Activated CD8-positive, alpha-beta memory T cell treated with anti-CD3 and anti-CD28 coated beads, Interleukin-2, amount 10 ng/mL, durations not matched to agents 7 days and 5 days (primary cell): ENCODE measurements at regions not wholly inside any gene's neighbourhood (a gene's known extent, or its start where the extent isn't known, plus 50 kb on each side); places are given as distances from the start of the nearest gene placed in this dataset.
"Not testable (repeated sequence)": the region's sequence is repeated elsewhere in the genome, so short reads cannot be mapped to it uniquely, and the experiment has no call there.

Experiments used
- ATAC-seq: fragments of 150-1000 bp; cut with Tn5 transposase; one replicate; pipeline ENCODE4 v1.10.0; 2021; ENCODE audit warnings: moderate library complexity
- CTCF ChIA-PET: fragments of 350-600 bp; sonication (Branson Sonifier 250); formaldehyde crosslinking; loops from one replicate; lab custom pipeline; 2021; ENCODE audit warnings: antibody characterized with exemption; lab: Charles Lee
- DNase-seq: peaks from one replicate; pipeline ENCODE4 v3.0.0-alpha.2; 2020
- H3K27ac Mint-ChIP-seq: one replicate; pipeline ENCODE4 v1.8.0; 2021; ENCODE audit warnings: mild to moderate bottlenecking, mixed read lengths
- H3K27me3 Mint-ChIP-seq: one replicate; pipeline ENCODE4 v1.8.0; 2021; ENCODE audit warnings: mixed read lengths
- H3K36me3 Mint-ChIP-seq: one replicate; pipeline ENCODE4 v1.8.0; 2021; ENCODE audit warnings: mild to moderate bottlenecking, mixed read lengths
- H3K4me1 Mint-ChIP-seq: one replicate; pipeline ENCODE4 v1.8.0; 2021; ENCODE audit warnings: mixed read lengths
- H3K4me3 Mint-ChIP-seq: one replicate; pipeline ENCODE4 v1.8.0; 2021; ENCODE audit warnings: mild to moderate bottlenecking, moderate library complexity, mixed read lengths
- H3K9me3 Mint-ChIP-seq: one replicate; pipeline ENCODE4 v1.8.0; 2022; ENCODE audit warnings: low read depth, mixed read lengths

DNA sequence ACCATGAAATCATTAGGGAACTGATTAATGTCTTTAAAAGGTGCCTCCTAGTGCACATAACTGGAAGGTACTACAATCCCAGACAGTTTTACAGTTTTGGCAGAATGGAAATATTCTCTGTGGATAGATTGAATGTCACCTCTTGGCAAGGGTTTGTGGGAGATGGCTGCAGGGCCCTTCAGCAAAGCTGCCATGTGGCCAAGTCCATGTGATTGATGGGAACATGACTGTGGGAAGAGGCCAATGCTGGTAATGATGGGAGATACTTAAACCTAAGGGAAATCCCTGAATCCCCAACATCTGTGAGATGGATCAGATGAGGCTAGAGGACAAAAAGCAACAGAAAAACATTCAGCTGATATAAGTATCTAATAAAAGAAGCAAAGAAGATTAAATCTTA is 493.7 kb downstream of the MAGEE1 start:
- no peaks in the 10 kb centered on the region for H3K27me3 Mint-ChIP-seq
- DNase-seq (no peak), ATAC-seq (no peak)
- H3K27ac Mint-ChIP-seq: no peak overlapping the region
- no peaks in the 10 kb centered on the region for H3K4me1 Mint-ChIP-seq
- H3K36me3 Mint-ChIP-seq: no peaks in the 10 kb centered on the region
- H3K9me3 Mint-ChIP-seq: no peaks in the 10 kb centered on the region
- H3K4me3 Mint-ChIP-seq: no peak overlapping the region
- CTCF ChIA-PET: no interaction called here

DNA sequence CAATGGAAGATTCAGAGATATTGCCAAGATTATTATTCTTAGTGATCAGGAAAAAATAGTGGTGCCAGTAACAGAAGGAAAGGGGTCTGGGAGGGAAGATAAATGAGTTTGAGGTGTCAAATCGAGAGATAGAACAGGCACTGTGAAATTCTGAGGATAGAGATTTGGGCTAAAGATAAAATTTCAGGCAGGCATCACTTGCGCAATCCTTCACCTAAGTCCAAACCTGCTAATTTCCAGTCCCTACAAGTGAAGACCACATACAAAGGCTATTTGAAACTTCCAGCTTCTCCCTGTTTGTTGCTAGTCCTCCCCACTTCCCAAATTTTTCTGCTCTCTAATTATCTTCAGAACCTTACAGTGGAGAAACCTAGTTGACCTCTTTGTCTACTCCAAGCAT is 494.6 kb downstream of the MAGEE1 start:
- CTCF ChIA-PET: no interaction called here
- Mint-ChIP-seq H3K9me3 (no peaks in the 10 kb centered on the region), H3K27me3 (no peaks in the 10 kb centered on the region), H3K4me1 (no peaks in the 10 kb centered on the region), H3K27ac (no peak overlapping the region), H3K36me3 (no peaks in the 10 kb centered on the region), H3K4me3 (no peak overlapping the region)
- ATAC-seq (no peak), DNase-seq (no peak)

DNA sequence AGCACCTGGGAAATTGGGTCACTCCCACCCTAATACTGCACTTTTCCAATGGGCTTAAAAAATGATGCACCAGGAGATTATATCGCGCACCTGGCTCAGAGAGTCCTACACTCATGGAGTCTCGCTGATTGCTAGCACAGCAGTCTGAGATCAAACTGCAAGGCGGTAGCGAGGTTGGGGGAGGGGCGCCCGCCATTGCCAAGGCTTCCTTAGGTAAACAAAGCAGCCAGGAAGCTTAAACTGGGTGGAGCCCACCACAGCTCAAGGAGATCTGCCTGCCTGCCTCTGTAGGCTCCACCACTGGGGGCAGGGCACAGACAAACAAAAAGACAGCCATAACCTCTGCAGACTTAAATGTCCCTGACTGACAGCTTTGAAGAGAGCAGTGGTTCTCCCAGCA is 497.1 kb downstream of the MAGEE1 start:
- H3K27ac Mint-ChIP-seq, H3K36me3 Mint-ChIP-seq, H3K27me3 Mint-ChIP-seq, H3K4me3 Mint-ChIP-seq, CTCF ChIA-PET, H3K9me3 Mint-ChIP-seq, H3K4me1 Mint-ChIP-seq, DNase-seq, ATAC-seq: not testable (repeated sequence)

DNA sequence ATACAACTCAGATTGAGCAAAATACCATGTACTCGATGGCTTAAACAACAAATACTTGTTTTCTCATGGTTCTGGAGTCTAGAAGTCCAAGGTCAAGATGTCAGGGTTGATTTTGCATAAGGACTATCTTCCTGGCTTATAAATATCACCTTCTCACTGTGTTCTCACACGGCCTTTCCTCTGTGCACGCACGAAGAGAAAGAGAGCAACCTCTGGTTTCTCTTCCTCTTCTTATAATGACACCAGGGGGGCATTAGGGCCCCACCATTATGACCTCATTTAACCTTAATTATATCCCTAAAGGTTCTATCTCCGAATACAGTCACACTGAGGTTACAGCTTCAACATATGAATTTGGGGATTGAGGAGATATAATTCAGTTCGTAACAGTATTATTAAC is 504.0 kb downstream of the MAGEE1 start:
- no peak for ATAC-seq
- H3K9me3 Mint-ChIP-seq: no peaks in the 10 kb centered on the region
- no peak for DNase-seq
- H3K4me3 Mint-ChIP-seq: no peak overlapping the region
- H3K4me1 Mint-ChIP-seq: no peaks in the 10 kb centered on the region
- no peaks in the 10 kb centered on the region for H3K27me3 Mint-ChIP-seq
- H3K27ac Mint-ChIP-seq: no peak overlapping the region
- CTCF ChIA-PET: no interaction called here
- no peaks in the 10 kb centered on the region for H3K36me3 Mint-ChIP-seq

DNA sequence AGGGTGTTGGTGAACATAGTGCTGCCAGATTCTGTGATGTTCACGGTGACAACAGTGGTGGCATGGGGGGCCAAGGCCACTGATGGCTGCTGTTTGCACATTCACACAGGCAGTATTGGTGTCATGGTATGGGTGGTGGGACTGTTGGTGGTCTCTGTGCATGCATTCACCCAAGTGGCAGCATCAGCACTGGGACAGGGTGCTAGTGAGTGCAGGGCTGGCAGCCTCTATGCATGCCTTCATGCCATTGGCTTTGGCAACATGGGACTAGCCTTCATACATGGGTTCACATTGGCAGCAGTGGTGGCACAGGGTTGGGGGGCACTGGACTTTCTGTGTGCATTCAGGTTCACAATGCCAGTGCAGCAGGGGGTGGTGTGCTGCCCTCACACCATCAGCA is 489.7 kb upstream of the FGF16 start:
- H3K27ac Mint-ChIP-seq: no peak overlapping the region
- H3K4me1 Mint-ChIP-seq: no peaks in the 10 kb centered on the region
- CTCF ChIA-PET: no interaction called here
- H3K4me3 Mint-ChIP-seq: no peak overlapping the region
- H3K36me3 Mint-ChIP-seq: no peaks in the 10 kb centered on the region
- ATAC-seq: no peak
- DNase-seq: no peak
- H3K9me3 Mint-ChIP-seq: no peaks in the 10 kb centered on the region
- H3K27me3 Mint-ChIP-seq: no peaks in the 10 kb centered on the region

DNA sequence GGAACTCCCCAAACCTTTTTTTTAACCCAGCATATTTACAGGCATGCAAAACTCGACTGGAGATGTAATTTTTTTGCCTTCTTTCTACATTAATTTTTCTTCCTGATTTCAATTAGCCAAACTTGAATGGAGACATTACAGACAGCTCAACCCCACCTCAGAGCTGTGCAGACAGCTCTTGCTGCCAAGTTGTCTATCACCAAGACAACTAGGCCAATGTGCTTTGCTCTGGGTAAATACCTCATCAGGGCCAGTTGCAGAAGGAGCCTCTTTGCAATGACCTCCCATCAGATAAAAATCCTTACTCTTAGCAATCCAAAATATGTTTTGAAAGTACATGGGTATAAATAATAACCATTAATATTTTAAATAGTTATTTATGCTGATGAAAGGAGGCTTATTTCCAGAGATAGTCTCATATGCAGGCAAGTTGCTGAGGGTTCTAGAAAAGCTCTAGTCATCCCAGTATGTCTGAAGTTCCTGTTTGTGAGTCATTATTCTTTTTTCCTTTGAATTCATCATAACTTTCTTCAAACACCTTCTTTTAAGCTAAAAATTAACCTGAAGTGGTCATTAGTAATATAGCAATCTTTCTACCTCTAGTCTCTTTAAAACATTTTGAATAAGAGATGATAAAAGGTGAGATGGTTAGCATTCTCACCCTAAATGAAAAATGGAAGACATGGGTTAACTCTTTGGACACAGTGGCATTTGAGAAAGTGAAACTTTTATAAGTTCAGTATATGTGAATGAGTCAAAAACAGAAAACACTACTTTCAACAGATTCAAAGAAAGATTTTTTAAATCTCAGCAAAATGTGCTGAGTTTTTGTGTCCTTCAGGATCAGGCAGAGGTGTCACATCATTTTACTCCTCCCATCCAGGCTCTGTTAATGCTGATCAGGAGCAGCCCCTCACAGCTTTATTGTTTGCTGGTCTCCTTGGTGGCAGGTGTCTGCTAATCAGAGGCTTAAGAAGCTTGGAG is 475.5 kb upstream of the FGF16 start:
- no peak overlapping the region for H3K4me3 Mint-ChIP-seq
- H3K27ac Mint-ChIP-seq: no peak overlapping the region
- CTCF ChIA-PET: no interaction called here
- H3K4me1 Mint-ChIP-seq: peaks cover 2% of the 10 kb centered on the region
- no peaks in the 10 kb centered on the region for H3K9me3 Mint-ChIP-seq
- H3K36me3 Mint-ChIP-seq: no peaks in the 10 kb centered on the region
- DNase-seq (no peak), ATAC-seq (peak; percentile 23)
- no peaks in the 10 kb centered on the region for H3K27me3 Mint-ChIP-seq

DNA sequence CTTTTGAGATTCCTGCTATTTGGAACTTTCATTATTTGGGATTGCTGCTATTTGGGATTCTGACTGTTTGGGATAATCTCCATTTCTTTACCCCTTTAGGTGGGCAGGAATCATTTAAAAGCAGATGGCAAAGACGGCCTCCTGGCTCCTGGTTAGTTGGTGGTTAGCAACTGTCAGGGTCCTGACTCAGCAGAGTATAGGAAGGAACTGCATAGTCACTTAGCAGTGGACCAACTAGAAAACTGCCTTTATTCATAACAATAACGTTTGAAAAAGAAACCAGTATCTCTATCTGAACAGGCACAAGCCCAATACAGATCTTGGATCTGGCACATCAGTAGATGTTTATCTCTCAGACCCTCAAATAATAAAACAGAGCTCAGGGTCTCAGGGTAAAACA is 469.7 kb upstream of the FGF16 start:
- no peak for ATAC-seq

DNA sequence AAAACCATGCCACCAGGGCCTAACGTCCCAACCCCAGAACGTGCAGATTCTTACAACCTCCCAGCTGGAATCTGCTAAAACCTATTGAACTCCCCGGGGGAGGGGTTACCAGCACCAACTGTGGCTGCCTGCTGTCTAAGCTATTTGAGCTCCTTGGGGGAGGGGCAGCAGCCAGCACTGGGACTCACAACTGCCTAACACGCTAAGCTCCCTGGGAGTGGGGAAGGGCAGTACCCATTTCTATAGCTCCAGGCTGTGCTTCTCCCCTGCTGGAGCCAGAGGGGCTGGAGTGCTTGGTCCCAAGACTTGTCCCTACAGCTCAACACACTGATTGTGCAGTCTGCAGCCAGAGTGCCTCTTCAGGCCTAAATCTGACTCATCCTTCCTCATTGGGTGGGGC is 459.8 kb upstream of the FGF16 start:
- CTCF ChIA-PET: no interaction called here
- no peak overlapping the region for H3K4me3 Mint-ChIP-seq
- DNase-seq: no peak

More for the DNA sequence above, 469.7 kb upstream of the FGF16 start:
- H3K27me3 Mint-ChIP-seq: no peaks in the 10 kb centered on the region
- CTCF ChIA-PET: no interaction called here
- no peaks in the 10 kb centered on the region for H3K4me1 Mint-ChIP-seq
- no peak overlapping the region for H3K27ac Mint-ChIP-seq
- H3K9me3 Mint-ChIP-seq: no peaks in the 10 kb centered on the region
- no peaks in the 10 kb centered on the region for H3K36me3 Mint-ChIP-seq
- no peak overlapping the region for H3K4me3 Mint-ChIP-seq
- DNase-seq: no peak

DNA sequence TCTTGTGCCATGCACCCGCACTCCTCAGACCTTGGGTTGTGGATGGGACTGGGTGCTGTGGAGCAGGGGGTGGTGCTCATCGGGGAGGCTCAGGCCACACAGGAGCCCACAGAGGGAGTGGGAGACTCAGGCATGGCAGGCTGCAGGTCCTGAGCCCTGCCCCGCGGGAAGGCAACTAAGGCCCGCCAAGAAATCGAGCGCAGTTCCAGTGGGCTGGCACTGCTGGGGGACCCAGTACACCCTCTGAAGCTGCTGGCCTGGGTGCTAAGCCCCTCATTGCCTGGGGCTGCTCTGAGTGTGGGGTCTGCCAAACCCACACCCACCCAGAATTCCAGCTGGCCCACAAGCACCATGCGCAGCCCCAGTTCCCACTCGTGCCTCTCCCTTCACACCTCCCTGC is 450.5 kb upstream of the FGF16 start:
- no peak for DNase-seq
- CTCF ChIA-PET: no interaction called here
- no peak overlapping the region for H3K4me3 Mint-ChIP-seq
- no peaks in the 10 kb centered on the region for H3K27me3 Mint-ChIP-seq
- ATAC-seq: no peak
- H3K4me1 Mint-ChIP-seq: no peaks in the 10 kb centered on the region
- H3K36me3 Mint-ChIP-seq: no peaks in the 10 kb centered on the region
- H3K9me3 Mint-ChIP-seq: peaks cover 3% of the 10 kb centered on the region
- no peak overlapping the region for H3K27ac Mint-ChIP-seq

More for the DNA sequence above, 459.8 kb upstream of the FGF16 start:
- peaks cover 3% of the 10 kb centered on the region for H3K9me3 Mint-ChIP-seq
- H3K27ac Mint-ChIP-seq: no peak overlapping the region
- H3K36me3 Mint-ChIP-seq: no peaks in the 10 kb centered on the region
- ATAC-seq: no peak
- no peaks in the 10 kb centered on the region for H3K27me3 Mint-ChIP-seq
- no peaks in the 10 kb centered on the region for H3K4me1 Mint-ChIP-seq

DNA sequence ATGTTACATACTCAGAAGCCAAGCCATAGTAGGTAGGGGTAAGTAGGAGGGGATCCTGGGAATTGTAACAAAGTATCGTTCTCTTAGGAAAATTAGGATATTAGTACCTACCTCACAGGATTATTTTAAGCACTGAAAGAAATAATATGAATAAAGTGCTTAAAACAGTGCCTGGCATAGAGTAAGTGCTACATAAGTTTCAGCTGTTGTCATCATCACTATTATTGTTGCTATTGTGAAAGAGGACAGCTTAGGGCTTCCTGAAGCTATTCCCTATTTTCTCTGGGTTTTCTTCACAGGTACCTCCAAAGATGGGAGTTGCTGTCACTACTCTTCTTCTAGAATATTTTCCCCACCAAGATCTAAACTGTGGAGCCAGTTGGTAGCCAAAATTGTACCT is 443.7 kb upstream of the FGF16 start:
- peaks cover 13% of the 10 kb centered on the region for H3K4me1 Mint-ChIP-seq
- H3K36me3 Mint-ChIP-seq: no peaks in the 10 kb centered on the region
- H3K27ac Mint-ChIP-seq: no peak overlapping the region
- DNase-seq (no peak), ATAC-seq (no peak)
- no peaks in the 10 kb centered on the region for H3K27me3 Mint-ChIP-seq
- no peaks in the 10 kb centered on the region for H3K9me3 Mint-ChIP-seq
- CTCF ChIA-PET: no interaction called here
- H3K4me3 Mint-ChIP-seq: no peak overlapping the region

DNA sequence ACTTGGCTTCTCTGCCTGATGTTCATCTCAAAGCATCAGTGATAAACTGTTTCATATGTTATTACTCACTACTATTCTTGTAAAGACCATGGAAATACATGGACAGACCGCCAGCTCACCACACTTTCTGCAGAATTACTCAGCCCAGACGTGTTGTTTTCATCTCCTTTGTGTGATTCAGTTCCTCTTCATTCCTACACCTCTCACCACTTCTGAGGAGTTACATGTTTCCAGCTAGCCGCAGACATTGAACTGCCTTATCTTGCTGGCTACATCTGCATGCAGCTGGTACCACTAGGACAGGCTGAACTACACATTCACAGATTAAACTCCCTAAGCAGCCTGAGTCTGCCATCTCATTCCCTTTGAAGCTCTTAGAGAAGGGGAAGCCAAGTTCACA is 443.2 kb upstream of the FGF16 start:
- CTCF ChIA-PET: no interaction called here
- Mint-ChIP-seq H3K9me3 (no peaks in the 10 kb centered on the region), H3K27ac (no peak overlapping the region), H3K36me3 (no peaks in the 10 kb centered on the region), H3K27me3 (no peaks in the 10 kb centered on the region), H3K4me3 (no peak overlapping the region), H3K4me1 (peaks cover 13% of the 10 kb centered on the region)
- peak; percentile 45 for ATAC-seq
- peak; percentile 56 for DNase-seq

DNA sequence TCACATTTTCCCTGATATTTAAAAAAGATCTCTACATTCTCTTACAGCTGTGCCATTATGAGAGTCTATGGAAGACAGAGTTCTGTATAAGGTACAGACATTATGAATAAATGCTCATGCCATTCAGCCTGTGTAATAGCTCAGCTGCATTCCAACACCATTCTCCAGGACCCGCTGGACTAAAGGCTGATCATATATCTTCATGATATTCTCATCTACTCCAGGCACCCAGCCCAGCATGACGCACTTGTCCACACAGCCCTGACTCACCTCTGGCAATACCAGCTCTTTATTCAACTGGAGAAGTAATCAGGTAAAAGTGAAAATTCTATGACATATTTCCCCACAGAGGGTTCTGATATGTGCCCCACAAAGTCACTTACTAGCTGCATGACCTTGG is 437.5 kb upstream of the FGF16 start:
- CTCF ChIA-PET: no interaction called here
- DNase-seq (no peak), ATAC-seq (no peak)
- no peak overlapping the region for H3K4me3 Mint-ChIP-seq
- H3K4me1 Mint-ChIP-seq: peaks cover 2% of the 10 kb centered on the region
- H3K27me3 Mint-ChIP-seq: no peaks in the 10 kb centered on the region
- H3K9me3 Mint-ChIP-seq: no peaks in the 10 kb centered on the region
- H3K27ac Mint-ChIP-seq: no peak overlapping the region
- H3K36me3 Mint-ChIP-seq: no peaks in the 10 kb centered on the region

DNA sequence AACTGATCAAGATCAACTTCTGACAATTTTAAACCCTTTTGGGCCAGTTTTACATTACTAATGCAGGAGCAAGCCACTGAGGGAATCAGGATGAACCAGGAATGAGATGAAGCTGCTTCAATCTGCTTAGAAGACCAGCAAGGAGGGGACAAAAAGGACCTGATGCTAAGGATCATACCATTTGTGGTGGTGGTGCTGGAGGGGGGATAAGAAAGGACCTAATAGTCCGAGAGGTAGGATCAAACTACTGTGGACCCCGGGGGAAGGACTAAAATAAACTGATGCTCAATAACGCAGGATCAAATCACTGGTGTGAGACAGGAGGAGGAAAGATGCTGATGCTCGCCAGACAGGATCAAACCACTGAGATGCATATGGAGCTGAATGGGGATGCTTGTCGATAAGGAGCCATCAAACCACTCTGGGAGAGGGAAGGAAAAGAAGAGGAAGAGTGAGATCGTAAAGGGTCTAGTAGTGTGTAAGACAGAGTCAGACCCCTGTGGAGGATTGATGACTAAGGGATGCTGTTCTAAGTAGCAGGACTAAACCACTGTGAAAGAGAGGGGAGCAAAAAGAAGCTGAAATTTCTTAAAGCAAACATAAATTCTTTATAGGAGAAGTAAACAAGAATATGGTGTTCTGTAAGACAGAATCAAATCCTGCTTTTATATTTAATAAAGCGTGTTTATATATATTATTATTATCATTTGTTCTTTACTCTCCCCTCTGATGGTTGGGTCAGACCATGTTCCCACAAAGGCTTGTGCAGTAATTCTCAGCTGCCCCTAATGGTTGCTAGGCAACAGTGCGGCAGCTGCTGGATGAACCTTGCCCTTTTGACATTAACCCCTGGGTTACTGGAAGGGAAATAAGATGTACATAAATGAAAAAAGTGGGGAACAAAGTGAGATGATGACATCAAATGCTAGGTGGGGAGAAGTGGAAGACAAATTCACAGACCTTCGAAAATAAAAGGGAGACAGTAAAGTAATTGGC is 432.5 kb upstream of the FGF16 start:
- H3K27me3 Mint-ChIP-seq: no peaks in the 10 kb centered on the region
- H3K36me3 Mint-ChIP-seq: no peaks in the 10 kb centered on the region
- no peak overlapping the region for H3K4me3 Mint-ChIP-seq
- CTCF ChIA-PET: no interaction called here
- no peak for ATAC-seq
- no peak for DNase-seq
- H3K9me3 Mint-ChIP-seq: no peaks in the 10 kb centered on the region
- H3K4me1 Mint-ChIP-seq: no peaks in the 10 kb centered on the region
- H3K27ac Mint-ChIP-seq: no peak overlapping the region
